NCI-H146 treated with DMSO at 0.1 percent for 48 hours (cell line): ENCODE measurements at regions not wholly inside any gene's neighbourhood (a gene's known extent, or its start where the extent isn't known, plus 50 kb on each side); places are given as distances from the start of the nearest gene placed in this dataset.
"Not testable (repeated sequence)": the region's sequence is repeated elsewhere in the genome, so short reads cannot be mapped to it uniquely, and the experiment has no call there.

ENCODE experiments used
- DNase-seq: peaks from one replicate; lab custom pipeline; 2025; ENCODE audit not compliant: unreplicated experiment; lab: John Stamatoyannopoulos, UW

DNA sequence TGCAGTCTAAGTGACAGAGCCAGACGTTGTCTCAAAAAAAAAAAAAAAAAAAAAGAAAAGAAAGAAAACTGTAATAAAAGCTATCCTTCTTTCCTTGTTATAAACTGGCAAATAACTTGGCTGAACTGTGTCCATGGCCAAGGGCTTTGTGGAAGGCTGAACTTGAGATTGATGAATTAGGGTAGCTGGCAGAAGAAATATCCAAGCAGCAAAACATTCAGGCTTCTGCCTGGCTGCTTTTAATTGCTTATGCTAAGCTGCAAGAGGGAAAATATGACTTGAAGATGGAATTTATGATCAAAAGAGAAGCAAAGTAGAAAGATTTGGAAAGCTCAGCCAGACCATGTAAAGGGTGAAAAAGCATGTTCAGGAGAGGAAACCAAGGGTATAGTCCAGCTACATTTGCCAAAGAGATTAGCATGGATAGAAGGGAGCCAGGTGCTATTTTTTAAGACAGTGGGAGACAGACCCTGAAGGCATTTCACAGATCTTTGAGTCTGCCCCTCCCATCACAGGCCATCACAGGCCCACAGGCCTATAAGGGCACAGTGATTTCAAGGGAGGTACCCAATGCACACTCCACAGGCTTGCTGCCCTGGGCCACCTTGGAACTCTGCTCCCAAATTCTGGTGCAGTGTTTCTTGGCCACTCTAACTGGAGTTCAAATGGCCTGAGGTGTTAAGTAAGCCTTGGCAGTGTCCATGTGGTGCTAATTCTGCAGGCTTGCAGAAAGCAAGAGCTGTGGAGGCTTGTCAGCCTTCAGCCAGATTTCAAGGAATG lies 226.0 kb downstream of the AEBP2 start:
- DNase-seq = no peak

DNA sequence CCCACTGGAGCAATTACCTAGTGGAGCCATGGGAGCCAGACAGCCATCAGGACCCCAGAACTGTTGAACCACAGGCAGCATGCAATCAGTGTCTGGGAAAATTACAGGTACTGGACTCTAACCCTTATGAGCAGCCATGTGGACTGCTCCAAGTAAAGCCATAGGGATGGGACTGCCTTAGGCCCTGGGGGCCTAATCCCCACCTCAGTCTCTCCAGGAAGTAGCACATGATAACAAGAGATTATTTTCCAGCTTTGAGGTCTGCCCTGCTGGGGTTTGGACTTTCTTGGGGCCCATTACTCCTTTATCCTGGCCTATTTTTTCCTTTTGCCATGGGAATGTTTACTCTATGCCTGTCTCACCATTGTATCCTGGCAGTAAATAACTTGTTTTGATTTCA lies 226.8 kb downstream of the AEBP2 start:
- DNase-seq = no peak

- DNase-seq = no peak
These were observed 230.5 kb downstream of the AEBP2 start for GRCh38 chr12:19669793-19670192.

DNA sequence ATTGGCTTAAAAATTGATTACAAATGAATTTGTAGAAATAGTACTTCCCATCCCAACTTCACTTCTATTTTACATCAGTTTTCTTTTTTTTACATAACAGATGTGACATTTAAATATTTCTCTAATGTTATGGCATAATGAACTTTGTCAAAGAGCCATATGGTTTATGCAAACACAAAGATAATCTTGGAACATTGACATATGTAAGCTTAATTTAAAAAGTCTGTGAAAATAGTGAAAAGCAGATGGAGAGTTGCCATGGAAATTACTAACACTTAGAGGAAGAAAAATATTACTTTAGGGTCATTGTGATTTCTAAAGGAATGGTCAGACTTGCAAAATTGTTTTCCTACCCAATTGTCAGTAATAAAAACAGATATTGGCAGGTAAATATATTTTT lies 232.4 kb downstream of the AEBP2 start:
- DNase-seq = no peak

DNA sequence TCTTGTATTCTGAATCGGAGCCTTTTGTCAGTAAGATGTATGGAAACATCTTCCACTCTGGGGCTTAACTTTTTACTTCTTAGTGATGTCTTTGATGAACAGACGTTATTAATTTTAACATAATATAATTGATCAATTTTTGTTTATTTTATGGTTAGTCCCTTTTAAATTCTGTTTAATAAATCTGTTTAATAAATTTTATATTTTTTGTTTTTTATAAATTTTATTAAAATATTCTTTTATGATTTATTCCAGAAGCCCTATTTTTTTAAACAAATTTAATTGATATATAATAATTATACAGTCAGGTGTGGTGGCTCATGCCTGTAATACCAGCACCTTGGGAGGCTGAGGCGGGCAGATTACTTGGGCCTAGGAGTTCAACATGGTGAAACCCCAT lies 235.1 kb downstream of the AEBP2 start:
- no peak for DNase-seq

- no peak for DNase-seq
These were observed 236.1 kb downstream of the AEBP2 start for GRCh38 chr12:19675361-19675760.

GRCh38 chr12:19678501-19678900 lies 239.2 kb downstream of the AEBP2 start:
- not testable (repeated sequence) for DNase-seq

DNA sequence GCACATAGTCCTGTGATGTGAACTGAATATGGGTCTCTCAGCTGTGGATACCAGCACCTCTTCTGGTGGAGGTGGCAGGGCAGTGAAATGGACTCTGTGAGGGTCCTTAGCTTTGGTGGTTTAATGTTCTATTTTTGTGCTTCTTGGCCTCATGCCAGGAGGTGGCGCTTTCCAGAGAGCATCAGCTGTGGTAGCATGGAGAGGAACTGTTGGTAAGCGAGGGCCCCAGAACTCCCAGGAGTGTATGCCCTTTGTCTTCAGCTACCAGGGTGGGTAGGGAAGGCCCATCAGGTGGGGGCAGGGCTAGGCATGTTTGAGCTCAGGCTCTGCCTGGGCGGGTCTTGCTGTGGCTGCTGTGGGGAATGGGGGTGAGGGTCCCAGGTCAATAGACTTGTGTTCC lies 241.7 kb downstream of the AEBP2 start:
- DNase-seq = no peak

DNA sequence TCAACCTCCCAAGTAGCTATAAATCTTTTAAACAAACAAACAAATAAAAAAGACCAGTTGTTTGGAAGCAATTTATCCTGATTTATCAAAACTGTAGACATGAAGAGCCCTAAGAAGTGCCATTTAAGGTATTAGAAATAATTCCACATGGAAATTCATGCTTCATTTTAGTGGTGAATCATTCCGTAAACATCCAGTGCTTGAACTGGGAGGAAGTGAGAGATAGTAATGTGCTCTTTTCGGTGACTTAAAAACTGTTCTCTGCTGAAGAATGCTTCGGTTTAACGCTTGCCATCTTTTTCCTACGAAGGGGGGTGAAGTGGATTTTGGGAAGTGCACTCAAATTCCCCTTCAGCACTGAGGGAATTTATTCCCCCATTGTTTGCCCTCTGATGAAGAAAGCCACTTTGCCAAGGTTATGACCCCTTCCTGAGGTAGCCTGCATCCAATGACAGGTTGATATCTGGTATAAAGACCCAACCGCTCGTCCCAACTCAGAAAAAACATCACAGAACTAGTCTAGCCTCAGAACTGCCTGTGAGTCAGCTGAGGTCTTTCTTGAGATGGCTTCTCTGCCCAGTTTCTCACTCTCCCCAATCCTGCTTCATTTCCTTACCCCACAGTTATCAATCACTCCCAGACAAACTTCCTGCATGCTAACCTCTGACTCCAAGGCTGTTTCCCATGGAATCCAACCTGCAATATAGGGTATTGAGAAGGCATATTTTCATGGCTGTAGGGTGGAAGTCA lies 244.1 kb downstream of the AEBP2 start:
- DNase-seq = no peak

DNA sequence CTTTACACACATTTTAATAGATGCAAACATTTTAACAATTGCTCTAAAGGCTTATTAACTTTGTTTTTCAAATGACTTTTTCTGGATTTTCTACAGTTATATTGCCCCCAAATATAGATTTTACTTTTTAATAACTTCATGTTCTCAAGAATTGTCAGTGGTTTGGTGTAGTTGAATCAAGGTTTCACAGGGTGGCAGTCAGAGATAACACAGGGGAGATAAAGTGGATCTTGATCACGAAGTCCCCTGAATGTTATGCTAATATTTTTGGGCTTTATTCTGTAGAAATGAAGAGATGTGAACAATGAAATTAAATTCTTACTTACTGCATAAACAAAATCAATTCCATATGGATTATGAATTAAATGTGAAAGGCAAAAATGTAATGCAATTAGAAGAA lies 248.1 kb downstream of the AEBP2 start:
- no peak for DNase-seq

DNA sequence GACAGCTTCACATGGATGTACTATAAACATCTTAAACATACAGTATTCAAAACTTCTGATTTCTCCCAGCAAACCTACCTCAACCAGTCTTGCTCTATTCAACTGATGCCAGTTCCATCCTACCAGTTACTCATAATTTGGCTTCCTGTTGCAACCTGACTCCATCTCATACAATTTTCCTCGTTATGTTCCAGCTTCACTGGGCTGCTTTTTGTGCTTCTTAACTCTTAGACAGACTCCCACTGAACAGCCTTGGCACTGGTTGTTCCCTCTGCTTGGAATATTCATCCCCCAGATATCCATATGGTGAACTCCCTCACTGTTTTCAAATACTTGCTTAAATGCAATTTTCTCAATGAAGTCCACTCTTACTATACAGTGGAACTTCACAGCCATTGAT lies 249.2 kb downstream of the AEBP2 start:
- no peak for DNase-seq

DNA sequence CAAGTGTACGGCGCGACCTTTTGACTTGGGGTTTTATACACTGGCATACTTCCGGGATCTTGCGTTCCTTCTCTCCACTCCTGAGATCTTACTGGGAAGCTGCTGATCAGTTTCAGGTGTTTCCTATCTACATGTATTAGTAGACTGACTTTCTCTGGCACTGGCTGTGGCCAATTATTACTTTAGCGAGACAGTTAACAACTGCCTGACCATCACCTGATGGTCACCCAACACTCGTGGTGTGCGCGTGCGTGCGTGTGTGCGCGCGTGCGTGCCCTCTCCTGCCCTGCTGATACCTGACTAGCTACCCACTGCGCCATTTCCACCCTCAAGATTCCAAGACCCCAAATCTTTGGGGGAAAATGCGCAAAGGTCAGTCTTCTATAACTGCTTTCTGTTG lies 249.9 kb downstream of the AEBP2 start:
- DNase-seq = no peak

DNA sequence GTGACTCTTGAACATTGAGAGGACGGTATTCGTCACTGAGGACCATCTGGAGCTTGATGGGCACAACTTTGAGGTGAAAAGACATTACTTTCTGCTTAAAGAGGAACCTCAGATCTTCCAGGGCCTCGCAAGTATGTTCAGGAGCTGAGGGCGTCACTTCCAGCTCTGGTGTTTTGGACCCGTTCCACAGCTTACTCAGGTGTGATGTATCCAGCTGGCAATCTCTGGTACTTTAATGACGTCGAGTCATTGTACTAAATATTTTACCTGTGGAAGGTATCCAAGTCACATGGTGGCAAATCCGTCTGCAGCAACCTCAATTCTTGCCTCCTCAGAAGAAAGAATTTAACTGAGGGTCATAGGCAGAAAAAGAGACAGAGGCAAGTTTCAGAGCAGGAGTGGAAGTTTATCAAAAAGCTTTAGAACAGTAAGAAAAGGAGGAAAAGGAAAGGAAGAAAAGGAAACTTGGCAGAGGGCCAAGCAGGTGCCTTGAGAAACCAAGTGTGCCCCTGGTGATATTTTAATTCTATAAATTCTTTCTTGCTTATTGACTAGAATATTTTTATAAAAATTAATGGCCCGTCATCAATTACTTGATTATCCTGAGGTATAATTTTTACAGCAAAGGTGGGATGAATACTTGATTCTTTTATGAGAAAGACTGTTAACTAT lies 250.6 kb downstream of the AEBP2 start:
- no peak for DNase-seq

- peak; percentile 32 for DNase-seq
These were observed 252.8 kb downstream of the AEBP2 start for GRCh38 chr12:19692091-19692490.

DNA sequence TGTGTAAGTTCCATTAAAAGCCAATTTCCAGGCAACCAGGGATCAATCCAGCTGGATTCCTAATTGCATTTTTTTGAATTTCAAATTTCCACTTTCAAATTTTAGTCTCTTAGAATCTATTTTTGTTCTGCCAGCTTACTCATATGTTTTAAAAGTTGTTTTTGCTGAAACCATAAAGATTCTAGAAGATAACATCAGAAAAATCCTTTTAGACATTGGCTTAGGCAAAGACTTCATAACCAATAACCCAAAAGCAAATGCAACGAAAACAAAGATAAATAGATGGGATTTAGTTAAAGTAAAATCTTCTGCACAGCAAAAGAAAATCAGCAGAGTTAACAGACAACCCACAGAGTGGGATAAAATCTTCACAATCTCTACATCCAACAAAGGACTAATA lies 253.3 kb downstream of the AEBP2 start:
- DNase-seq = no peak

DNA sequence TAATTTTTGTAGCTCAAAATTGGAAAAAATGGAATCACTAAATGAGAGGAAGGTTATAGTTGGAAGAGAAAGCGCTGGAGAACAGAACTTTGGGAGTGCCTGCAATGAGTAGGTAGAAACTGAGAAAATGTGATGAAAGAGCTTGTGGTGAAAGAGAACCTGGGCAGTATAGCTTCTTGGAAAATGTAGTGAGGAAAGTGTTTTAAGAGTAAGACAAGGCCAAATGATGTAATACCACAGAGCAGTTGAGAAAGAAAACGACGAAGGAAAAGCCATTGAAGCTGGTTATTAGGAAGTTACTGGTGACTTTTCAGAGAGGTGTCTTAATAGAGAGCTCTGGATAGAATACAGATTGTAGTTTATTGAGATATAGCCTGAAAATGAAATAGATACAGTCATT lies 255.3 kb downstream of the AEBP2 start:
- no peak for DNase-seq

GRCh38 chr12:19695244-19696098 lies 256.2 kb downstream of the AEBP2 start:
- no peak for DNase-seq

DNA sequence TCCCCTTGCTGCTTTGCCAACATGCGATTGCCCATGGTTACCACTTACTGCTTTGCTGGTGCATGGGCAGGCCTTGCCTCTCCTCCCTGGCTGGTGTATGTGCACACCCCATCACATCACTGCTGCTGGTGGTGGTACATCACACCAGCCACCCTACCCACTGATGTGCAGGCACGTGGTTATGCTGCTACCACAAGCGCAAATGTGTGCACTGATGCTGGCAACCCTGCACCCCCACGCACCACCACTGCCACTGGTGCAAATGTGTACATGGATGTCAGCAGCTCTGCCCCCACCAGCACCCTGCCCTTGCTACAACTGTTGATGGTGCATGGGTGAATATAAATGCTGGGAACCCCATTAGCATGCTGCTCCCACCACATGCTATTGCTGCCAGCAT lies 261.7 kb downstream of the AEBP2 start:
- DNase-seq = no peak

DNA sequence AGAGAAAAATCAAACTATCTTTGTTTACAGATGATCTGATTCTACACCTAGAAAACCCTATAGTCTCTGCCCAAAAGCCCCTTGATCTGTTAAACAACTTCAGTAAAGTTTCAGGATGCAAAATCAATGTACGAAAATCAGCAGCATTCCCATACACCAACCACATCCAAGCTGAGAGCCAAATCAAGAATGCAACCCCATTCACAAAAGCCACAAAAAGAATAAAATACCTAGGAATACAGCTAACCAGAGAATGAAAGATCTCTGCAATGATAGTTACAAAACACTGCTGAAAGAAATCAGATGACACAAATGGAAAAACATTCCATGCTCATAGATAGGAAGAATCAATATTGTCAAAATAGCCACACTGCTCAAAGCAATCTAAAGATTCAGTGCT lies 265.7 kb downstream of the AEBP2 start:
- no peak for DNase-seq

GRCh38 chr12:19706936-19707335 lies 267.6 kb downstream of the AEBP2 start:
- no peak for DNase-seq

- no peak for DNase-seq
These were observed 268.7 kb downstream of the AEBP2 start for GRCh38 chr12:19707948-19708409.
